ENCODE measurements at regions not wholly inside any gene's neighbourhood (a gene's known extent, or its start where the extent isn't known, plus 50 kb on each side); places are given as distances from the start of the nearest gene placed in this dataset.

DNA sequence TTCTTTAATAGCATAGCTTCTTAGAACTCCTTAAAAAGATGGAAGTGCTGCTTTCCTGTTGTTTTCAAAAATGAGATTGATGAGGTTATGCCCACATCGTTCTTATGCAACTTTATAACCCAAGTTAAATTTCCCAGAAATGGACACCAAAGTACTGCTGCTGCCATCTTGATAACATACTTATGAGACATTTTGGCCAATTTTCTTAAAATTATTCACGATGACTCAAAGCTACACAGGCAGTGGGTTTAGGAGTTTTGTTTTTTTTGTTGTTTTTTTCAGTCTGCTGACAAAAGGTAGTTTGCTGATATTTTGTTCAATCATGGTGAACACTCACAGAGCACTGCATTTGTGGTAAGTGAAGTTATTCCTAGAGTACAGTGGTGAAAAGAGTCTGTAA is 54.9 kb upstream of the RFC3 start:
- no peak for DNase-seq

DNA sequence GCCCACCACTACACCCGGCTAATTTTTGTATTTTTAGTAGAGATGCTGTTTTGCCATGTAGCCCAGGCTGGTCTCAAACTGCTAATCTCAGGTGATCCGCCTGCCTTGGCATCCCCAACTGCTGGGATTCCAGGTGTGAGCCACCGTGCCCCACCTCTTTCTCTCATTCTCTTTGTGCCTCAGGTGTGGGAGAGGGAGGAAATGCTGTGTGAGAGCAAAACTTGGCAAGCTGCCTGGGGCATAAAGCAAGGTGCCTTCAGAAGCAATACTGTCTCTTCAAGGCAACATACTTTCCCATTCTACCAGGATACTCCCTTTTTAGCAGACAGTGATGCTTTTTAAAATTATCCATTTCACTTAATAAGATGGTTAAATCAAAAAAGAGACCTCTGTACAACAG is 53.2 kb upstream of the RFC3 start:
- DNase-seq: no peak

DNA sequence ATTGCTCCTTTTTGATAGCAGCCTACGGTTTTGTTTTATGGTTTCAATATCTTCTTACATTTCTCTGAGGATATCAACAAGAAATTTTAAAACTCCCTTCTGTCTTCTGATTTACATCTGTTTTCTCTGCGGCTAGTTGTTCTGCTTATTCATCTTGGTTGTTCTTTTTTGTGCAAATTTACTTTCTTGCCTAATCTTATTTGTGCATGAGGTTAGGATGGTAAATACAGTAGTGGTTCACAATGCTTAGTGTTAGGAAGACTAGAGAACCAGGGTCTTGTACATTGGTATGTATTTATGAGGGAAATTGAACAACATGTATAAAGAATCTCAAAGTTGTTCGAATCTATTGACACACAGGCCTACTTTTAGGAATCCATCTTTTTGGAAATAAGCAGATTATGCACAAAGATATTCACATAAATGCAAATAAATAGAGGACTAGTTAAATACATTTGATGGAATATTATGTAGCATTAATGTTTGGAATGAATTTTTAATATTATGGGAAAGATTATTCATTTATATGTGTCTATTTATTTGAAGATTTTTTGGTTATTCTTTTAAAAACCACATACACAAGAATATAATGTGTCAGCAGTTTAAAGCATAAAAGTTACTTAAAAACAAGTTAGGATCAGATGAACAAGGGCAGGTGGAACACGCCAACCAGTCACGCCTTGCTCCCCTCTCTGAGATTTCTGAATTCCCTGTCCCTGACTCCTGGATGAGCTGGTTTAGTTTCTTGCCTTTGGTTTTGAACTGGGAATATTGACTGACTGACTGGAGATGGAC is 51.4 kb upstream of the RFC3 start:
- no peak for DNase-seq

DNA sequence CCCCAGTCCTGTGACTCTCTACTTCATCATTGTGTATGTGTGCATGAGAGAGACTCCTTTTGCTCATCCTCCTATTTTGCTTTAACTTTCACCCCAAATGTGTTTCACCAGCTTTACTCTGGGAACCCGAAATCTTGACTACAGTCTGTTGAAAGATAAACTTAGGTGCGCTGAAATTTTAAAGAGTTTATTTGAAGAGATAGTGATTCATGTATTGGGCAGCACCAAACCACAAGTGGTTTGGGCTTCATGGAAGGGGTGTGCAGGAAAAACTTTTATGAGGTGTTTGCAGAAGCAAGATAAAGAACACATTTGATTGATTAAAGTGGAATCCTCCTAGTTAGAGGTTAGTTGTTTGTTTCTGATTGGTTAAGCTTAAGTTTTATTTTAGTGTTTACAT is 50.8 kb upstream of the RFC3 start:
- DNase-seq: no peak
